Eye (tissue), 1 donor: ENCODE measurements at regions not wholly inside any gene's neighbourhood (a gene's known extent, or its start where the extent isn't known, plus 50 kb on each side); places are given as distances from the start of the nearest gene placed in this dataset.

Source experiments
- DNase-seq: peaks from one replicate; pipeline ENCODE4 v3.0.0-alpha.2; 2015

- no peak for DNase-seq
Observed at GRCh38 chr18:24993628-24994027, 358.3 kb downstream of the ZNF521 start.

- DNase-seq = no peak
Observed at GRCh38 chr18:24995056-24995455, 356.9 kb downstream of the ZNF521 start.

- DNase-seq = no peak
Observed at GRCh38 chr18:24995755-24996154, 356.2 kb downstream of the ZNF521 start.

- no peak for DNase-seq
Observed at GRCh38 chr18:24999650-25000267, 352.2 kb downstream of the ZNF521 start.

- DNase-seq = no peak
Observed at GRCh38 chr18:25001803-25002202, 350.2 kb downstream of the ZNF521 start.

GRCh38 chr18:25005541-25006403, 346.2 kb downstream of the ZNF521 start:
- DNase-seq = peak; percentile 56

- no peak for DNase-seq
Observed at GRCh38 chr18:25010623-25011374, 341.2 kb downstream of the ZNF521 start.
